ENCODE measurements at regions not wholly inside any gene's neighbourhood (a gene's known extent, or its start where the extent isn't known, plus 50 kb on each side); places are given as distances from the start of the nearest gene placed in this dataset.
"Not testable (repeated sequence)": the region's sequence is repeated elsewhere in the genome, so short reads cannot be mapped to it uniquely, and the experiment has no call there.

GRCh38 chr5:38607396-38607795 lies 51.0 kb upstream of the LIFR start:
- DNase-seq, result no peak

GRCh38 chr5:38607930-38608564 lies 51.6 kb upstream of the LIFR start:
- DNase-seq, result no peak

GRCh38 chr5:38608874-38609273 lies 52.4 kb upstream of the LIFR start:
- no peak for DNase-seq

GRCh38 chr5:38612851-38613250 lies 56.4 kb upstream of the LIFR start:
- DNase-seq, result no peak

GRCh38 chr5:38613490-38613889 lies 57.0 kb upstream of the LIFR start:
- DNase-seq, result no peak

GRCh38 chr5:38613992-38614836 lies 57.8 kb upstream of the LIFR start:
- no peak for DNase-seq

- DNase-seq, result no peak
Observed at GRCh38 chr5:38615042-38615441, 58.6 kb upstream of the LIFR start.

GRCh38 chr5:38615981-38616451 lies 59.6 kb upstream of the LIFR start:
- DNase-seq, result no peak

- no peak for DNase-seq
Observed at GRCh38 chr5:38618154-38618553, 61.7 kb upstream of the LIFR start.

- DNase-seq, result no peak
Observed at GRCh38 chr5:38621331-38621730, 64.9 kb upstream of the LIFR start.

GRCh38 chr5:38621840-38622437 lies 65.5 kb upstream of the LIFR start:
- DNase-seq, result no peak

GRCh38 chr5:38622723-38623129 lies 66.3 kb upstream of the LIFR start:
- DNase-seq, result no peak

- not testable (repeated sequence) for DNase-seq
Observed at GRCh38 chr5:38624541-38624940, 68.1 kb upstream of the LIFR start.

- not testable (repeated sequence) for DNase-seq
Observed at GRCh38 chr5:38631376-38631775, 74.9 kb upstream of the LIFR start.

- no peak for DNase-seq
Observed at GRCh38 chr5:38634568-38635369, 78.3 kb upstream of the LIFR start.

GRCh38 chr5:38636626-38637025 lies 80.2 kb upstream of the LIFR start:
- no peak for DNase-seq

GRCh38 chr5:38638656-38639055 lies 82.2 kb upstream of the LIFR start:
- no peak for DNase-seq

- DNase-seq, result no peak
Observed at GRCh38 chr5:38639377-38640358, 83.2 kb upstream of the LIFR start.

- DNase-seq, result no peak
Observed at GRCh38 chr5:38641003-38641402, 84.6 kb upstream of the LIFR start.

- no peak for DNase-seq
Observed at GRCh38 chr5:38642189-38642911, 85.9 kb upstream of the LIFR start.

- no peak for DNase-seq
Observed at GRCh38 chr5:38643616-38644015, 87.2 kb upstream of the LIFR start.
